Uterus (tissue), 2 donors: ENCODE measurements at regions not wholly inside any gene's neighbourhood (a gene's known extent, or its start where the extent isn't known, plus 50 kb on each side); places are given as distances from the start of the nearest gene placed in this dataset.
"Not testable (repeated sequence)": the region's sequence is repeated elsewhere in the genome, so short reads cannot be mapped to it uniquely, and the experiment has no call there.

Source experiments
- POLR2A ChIP-seq, 2 donors: fragments of 450-650 bp; IDR thresholded peaks; one replicate each; pipeline ENCODE4 v1.6.1; 2016; ENCODE audit warnings: antibody characterized with exemption in 2 of 2, mild to moderate bottlenecking in 1 of 2, moderate library complexity in 1 of 2
- TF ChIP-seq, protein P1 (sequence below), 4 experiments: fragments of 200-600 bp in 2 of 4; fragments of 450-650 bp in 2 of 4; sonication (generic) in 2 of 4; IDR thresholded peaks; one replicate each; pipeline ENCODE4 v1.5.1; 2016 to 2019; ENCODE audit warnings: antibody characterized with exemption in 4 of 4, mild to moderate bottlenecking in 2 of 4, moderate library complexity in 1 of 4

DNA sequence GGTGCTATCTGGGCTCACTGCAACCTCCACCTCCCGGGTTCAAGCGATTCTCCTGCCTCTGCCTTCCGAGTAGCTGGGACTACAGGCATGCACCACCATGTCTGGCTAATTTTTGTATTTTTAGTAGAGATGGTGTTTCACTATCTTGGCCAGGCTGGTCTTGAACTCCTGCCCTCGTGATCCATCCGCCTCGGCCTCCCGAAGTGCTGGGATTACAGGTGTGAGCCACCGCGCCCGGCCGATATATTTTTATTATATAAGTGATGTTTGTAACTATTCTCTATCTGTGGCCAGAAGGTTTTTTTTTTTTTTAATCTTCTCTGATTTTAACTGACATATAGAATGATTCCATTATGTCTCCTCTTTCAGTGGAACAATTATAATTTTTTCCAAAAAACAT is 579.3 kb upstream of the CITED2 start:
- TF ChIP-seq, protein P1, sequence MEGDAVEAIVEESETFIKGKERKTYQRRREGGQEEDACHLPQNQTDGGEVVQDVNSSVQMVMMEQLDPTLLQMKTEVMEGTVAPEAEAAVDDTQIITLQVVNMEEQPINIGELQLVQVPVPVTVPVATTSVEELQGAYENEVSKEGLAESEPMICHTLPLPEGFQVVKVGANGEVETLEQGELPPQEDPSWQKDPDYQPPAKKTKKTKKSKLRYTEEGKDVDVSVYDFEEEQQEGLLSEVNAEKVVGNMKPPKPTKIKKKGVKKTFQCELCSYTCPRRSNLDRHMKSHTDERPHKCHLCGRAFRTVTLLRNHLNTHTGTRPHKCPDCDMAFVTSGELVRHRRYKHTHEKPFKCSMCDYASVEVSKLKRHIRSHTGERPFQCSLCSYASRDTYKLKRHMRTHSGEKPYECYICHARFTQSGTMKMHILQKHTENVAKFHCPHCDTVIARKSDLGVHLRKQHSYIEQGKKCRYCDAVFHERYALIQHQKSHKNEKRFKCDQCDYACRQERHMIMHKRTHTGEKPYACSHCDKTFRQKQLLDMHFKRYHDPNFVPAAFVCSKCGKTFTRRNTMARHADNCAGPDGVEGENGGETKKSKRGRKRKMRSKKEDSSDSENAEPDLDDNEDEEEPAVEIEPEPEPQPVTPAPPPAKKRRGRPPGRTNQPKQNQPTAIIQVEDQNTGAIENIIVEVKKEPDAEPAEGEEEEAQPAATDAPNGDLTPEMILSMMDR (IDR thresholded peaks at IDR 0.05), result not testable (repeated sequence)
- not testable (repeated sequence) for TF ChIP-seq POLR2A (IDR thresholded peaks at IDR 0.05)
